B cell (primary cell): ENCODE measurements at regions not wholly inside any gene's neighbourhood (a gene's known extent, or its start where the extent isn't known, plus 50 kb on each side); places are given as distances from the start of the nearest gene placed in this dataset.

Experiments used
- ATAC-seq: fragments of 200-7000 bp; cut with Tn5 transposase; one replicate; pipeline ENCODE4 v1.10.0; 2021; ENCODE audit warnings: low read depth, mild to moderate bottlenecking, moderate number of reproducible peaks, moderate library complexity
- CTCF ChIA-PET: fragments of 350-600 bp; sonication (Branson Sonifier 250); formaldehyde crosslinking; loops from one replicate; lab custom pipeline; 2021; ENCODE audit warnings: antibody characterized with exemption, inconsistent platforms; lab: Charles Lee
- POLR2A ChIA-PET: fragments of 350-600 bp; sonication (Branson Sonifier 250); formaldehyde crosslinking; loops from one replicate; lab custom pipeline; 2021; ENCODE audit warnings: antibody characterized with exemption; lab: Charles Lee
- DNase-seq: peaks from one replicate; pipeline ENCODE4 v3.0.0; 2013
- H2AFZ ChIP-seq: 2 replicates; pipeline ENCODE4 v1.6.1; 2012; ENCODE audit warnings: mild to moderate bottlenecking, low read depth, low read length; ENCODE audit not compliant: insufficient read depth, poor library complexity, severe bottlenecking
- H3K27ac ChIP-seq, 2 donors: 1 replicate in 1 of 2; 2 replicates in 1 of 2; pipeline ENCODE4 v1.5.1; 2012 to 2013; ENCODE audit warnings: low read length in 2 of 2, mild to moderate bottlenecking in 2 of 2, moderate library complexity in 1 of 2
- H3K27me3 ChIP-seq, 4 experiments: fragments of 200-600 bp in 1 of 4; sonication (generic) in 1 of 4; replicated peaks in 1 of 4; 1 replicate in 2 of 4; 2 replicates in 2 of 4; pipeline versions ENCODE4 v1.6.1 to v1.7.0; 2013 to 2016; ENCODE audit warnings: low read length in 3 of 4, mild to moderate bottlenecking in 2 of 4, mixed read lengths in 1 of 4, moderate library complexity in 1 of 4; ENCODE audit not compliant: insufficient read depth in 4 of 4, control insufficient read depth in 3 of 4; ENCODE audit errors: control extremely low read depth in 1 of 4
- H3K36me3 ChIP-seq, 2 experiments: replicated peaks in 1 of 2; 1 replicate in 1 of 2; 2 replicates in 1 of 2; pipeline versions ENCODE4 v1.6.1 to v1.7.1; 2013; ENCODE audit warnings: low read length in 1 of 2; ENCODE audit not compliant: insufficient read depth in 2 of 2, control insufficient read depth in 1 of 2; ENCODE audit errors: control extremely low read depth in 1 of 2, extremely low read depth in 1 of 2
- H3K4me1 ChIP-seq, 2 donors: fragments of 200-600 bp in 1 of 2; sonication (generic) in 1 of 2; 1 replicate in 1 of 2; 2 replicates in 1 of 2; pipeline versions ENCODE4 v1.5.1 to v1.6.1; 2013 to 2017; ENCODE audit warnings: low read length in 2 of 2; ENCODE audit not compliant: control insufficient read depth in 2 of 2, insufficient read depth in 2 of 2
- H3K4me2 ChIP-seq: replicated peaks from 2 replicates; pipeline ENCODE3; 2012; ENCODE audit warnings: mild to moderate bottlenecking, low read depth, low read length; ENCODE audit not compliant: poor library complexity, severe bottlenecking
- H3K4me3 ChIP-seq, 5 experiments: fragments of 200-600 bp in 1 of 5; sonication (generic) in 1 of 5; 1 replicate in 3 of 5; 2 replicates in 2 of 5; pipeline versions ENCODE4 v1.5.1 to v1.7.0; 2011 to 2016; ENCODE audit warnings: low read length in 4 of 5, mild to moderate bottlenecking in 4 of 5, low read depth in 2 of 5, control low read depth in 1 of 5, moderate library complexity in 1 of 5; ENCODE audit not compliant: insufficient read depth in 1 of 5; ENCODE audit errors: control extremely low read depth in 1 of 5, extremely low read depth in 1 of 5
- H3K79me2 ChIP-seq: fragments of 200-600 bp; sonication (generic); one replicate; pipeline ENCODE4 v1.6.0; 2016; ENCODE audit warnings: low read length; ENCODE audit not compliant: control insufficient read depth, insufficient read depth
- H3K9ac ChIP-seq: fragments of 200-600 bp; sonication (generic); 2 replicates; pipeline ENCODE4 v1.6.1; 2017; ENCODE audit warnings: mild to moderate bottlenecking, low read length, moderate library complexity
- H3K9me3 ChIP-seq, 3 donors: one replicate each; pipeline versions ENCODE4 v1.6.1 to v1.7.1; 2013; ENCODE audit warnings: low read length in 2 of 3; ENCODE audit not compliant: control insufficient read depth in 2 of 3, insufficient read depth in 1 of 3; ENCODE audit errors: control extremely low read depth in 1 of 3
- H4K20me1 ChIP-seq: 2 replicates; pipeline ENCODE4 v1.6.0; 2012; ENCODE audit warnings: mild to moderate bottlenecking, low read length; ENCODE audit not compliant: insufficient read depth, control insufficient read depth, poor library complexity, severe bottlenecking
- H3K27ac Mint-ChIP-seq: one replicate; pipeline ENCODE4 v1.8.0; 2021; ENCODE audit warnings: mixed read lengths
- H3K27me3 Mint-ChIP-seq: one replicate; pipeline ENCODE4 v1.8.0; 2021; ENCODE audit warnings: mixed read lengths
- H3K4me1 Mint-ChIP-seq: one replicate; pipeline ENCODE4 v1.8.0; 2021; ENCODE audit warnings: mixed read lengths
- H3K4me3 Mint-ChIP-seq: one replicate; pipeline ENCODE4 v1.8.0; 2021; ENCODE audit warnings: mixed read lengths
- H3K9me3 Mint-ChIP-seq: one replicate; pipeline ENCODE4 v1.8.0; 2022; ENCODE audit warnings: mixed read lengths; ENCODE audit not compliant: insufficient read depth
- EZH2 ChIP-seq: IDR thresholded peaks from 2 replicates; pipeline ENCODE4 v1.6.1; 2012; ENCODE audit warnings: borderline replicate concordance, low read depth, mild to moderate bottlenecking, moderate library complexity, low read length; ENCODE audit not compliant: insufficient read depth, poor library complexity, severe bottlenecking
- WGBS: methylation state at CpG from one replicate; pipeline ENCODE4 v1.1.5; 2013; ENCODE audit warnings: missing lambda C conversion rate; ENCODE audit not compliant: insufficient coverage; 5-methylcytosine and 5-hydroxymethylcytosine counted together
- intact Hi-C: fragments of 100-400 bp; cut with micrococcal nuclease; formaldehyde crosslinking; loops from one replicate; pipeline ENCODE4 v1.10.0; 2022
- TF ChIP-seq, protein P1 (sequence below): fragments of 200-600 bp; IDR thresholded peaks from one replicate; pipeline ENCODE4 v1.8.0; 2022; ENCODE audit warnings: antibody characterized with exemption, mild to moderate bottlenecking

DNA sequence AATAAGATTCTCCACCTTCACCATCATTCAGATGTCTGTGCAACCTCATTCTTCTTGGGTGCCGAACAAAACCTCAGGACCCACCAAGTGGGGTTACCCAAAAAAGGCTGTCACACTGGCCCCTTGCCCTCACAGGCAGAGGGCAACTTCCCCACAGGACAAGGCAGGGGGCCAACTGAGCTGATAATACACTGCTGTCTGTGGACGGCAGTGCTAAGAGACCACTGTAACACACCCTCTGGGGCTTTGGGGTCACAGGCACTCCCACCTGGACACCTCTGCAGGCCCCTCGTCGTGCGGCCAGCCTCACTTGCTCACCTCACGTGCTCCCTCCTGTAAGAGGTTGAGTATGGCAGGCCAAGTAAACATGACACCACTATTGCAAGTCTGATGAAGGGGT, 515.8 kb upstream of the COX7C start:
- Histone ChIP-seq H3K4me1 (no peaks in the 10 kb centered on the region), H4K20me1 (no peaks in the 10 kb centered on the region), H3K79me2 (no peaks in the 10 kb centered on the region), H2AFZ (no peak overlapping the region), H3K36me3 (no peaks in the 10 kb centered on the region), H3K9me3 (no peaks in the 10 kb centered on the region), H3K4me3 (no peak overlapping the region), H3K27ac (no peak overlapping the region), H3K9ac (no peak overlapping the region), H3K27me3 (no peaks in the 10 kb centered on the region), H3K4me2 (no peak overlapping the region)
- no peaks in the 10 kb centered on the region for H3K9me3 Mint-ChIP-seq
- ChIA-PET CTCF (no interaction called here), POLR2A (no interaction called here)
- no peak for TF ChIP-seq EZH2
- TF ChIP-seq, protein P1, sequence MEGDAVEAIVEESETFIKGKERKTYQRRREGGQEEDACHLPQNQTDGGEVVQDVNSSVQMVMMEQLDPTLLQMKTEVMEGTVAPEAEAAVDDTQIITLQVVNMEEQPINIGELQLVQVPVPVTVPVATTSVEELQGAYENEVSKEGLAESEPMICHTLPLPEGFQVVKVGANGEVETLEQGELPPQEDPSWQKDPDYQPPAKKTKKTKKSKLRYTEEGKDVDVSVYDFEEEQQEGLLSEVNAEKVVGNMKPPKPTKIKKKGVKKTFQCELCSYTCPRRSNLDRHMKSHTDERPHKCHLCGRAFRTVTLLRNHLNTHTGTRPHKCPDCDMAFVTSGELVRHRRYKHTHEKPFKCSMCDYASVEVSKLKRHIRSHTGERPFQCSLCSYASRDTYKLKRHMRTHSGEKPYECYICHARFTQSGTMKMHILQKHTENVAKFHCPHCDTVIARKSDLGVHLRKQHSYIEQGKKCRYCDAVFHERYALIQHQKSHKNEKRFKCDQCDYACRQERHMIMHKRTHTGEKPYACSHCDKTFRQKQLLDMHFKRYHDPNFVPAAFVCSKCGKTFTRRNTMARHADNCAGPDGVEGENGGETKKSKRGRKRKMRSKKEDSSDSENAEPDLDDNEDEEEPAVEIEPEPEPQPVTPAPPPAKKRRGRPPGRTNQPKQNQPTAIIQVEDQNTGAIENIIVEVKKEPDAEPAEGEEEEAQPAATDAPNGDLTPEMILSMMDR: no peak
- ATAC-seq (no peak), DNase-seq (no peak)
- intact Hi-C loops: no loop called here
- H3K4me1 Mint-ChIP-seq: no peaks in the 10 kb centered on the region
- no peak overlapping the region for H3K4me3 Mint-ChIP-seq
- no peaks in the 10 kb centered on the region for H3K27me3 Mint-ChIP-seq
- H3K27ac Mint-ChIP-seq: no peak overlapping the region
- 89% methylated on average over 2 of the region's 6 CpGs for WGBS

DNA sequence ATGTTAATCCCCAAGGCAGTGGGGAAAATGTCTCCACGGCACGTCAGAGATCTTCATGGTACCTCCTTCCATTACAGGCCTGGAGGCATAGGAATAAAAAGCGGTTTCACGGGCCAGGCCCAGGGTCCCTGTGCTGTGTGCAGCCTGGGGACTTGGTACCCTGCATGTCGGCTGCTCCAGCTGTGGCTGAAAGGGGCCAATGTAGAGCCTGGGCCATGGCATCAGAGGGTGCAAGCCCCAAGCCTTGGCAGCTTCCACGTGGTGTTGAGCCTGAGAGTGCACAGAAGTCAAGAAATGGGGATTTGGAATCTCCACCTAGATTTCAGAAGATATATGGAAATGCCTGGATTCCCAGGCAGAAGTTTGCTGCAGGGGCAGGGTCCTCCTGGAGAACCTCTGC, 508.9 kb upstream of the COX7C start:
- no peak overlapping the region for H3K9ac ChIP-seq
- H3K4me3 ChIP-seq: no peak overlapping the region
- H3K4me2 ChIP-seq: no peak overlapping the region
- H3K4me1 ChIP-seq: no peaks in the 10 kb centered on the region
- H3K9me3 ChIP-seq: peaks cover 0 to 7% (median 0%) of the 10 kb centered on the region in 3 donors
- no peak overlapping the region for H2AFZ ChIP-seq
- no peaks in the 10 kb centered on the region for H3K27me3 Mint-ChIP-seq
- TF ChIP-seq, protein P1: no peak
- no peak for TF ChIP-seq EZH2
- H4K20me1 ChIP-seq: no peaks in the 10 kb centered on the region
- H3K36me3 ChIP-seq: no peaks in the 10 kb centered on the region
- ChIA-PET POLR2A (no interaction called here), CTCF (no interaction called here)
- H3K27ac Mint-ChIP-seq: no peak overlapping the region
- no peak for ATAC-seq
- H3K27me3 ChIP-seq: no peaks in the 10 kb centered on the region
- H3K9me3 Mint-ChIP-seq: peaks cover 10% of the 10 kb centered on the region
- intact Hi-C loops: no loop called here
- H3K4me1 Mint-ChIP-seq: no peaks in the 10 kb centered on the region
- DNase-seq: no peak
- H3K27ac ChIP-seq: no peak overlapping the region
- 84% methylated on average over 6 of the region's 6 CpGs for WGBS
- no peak overlapping the region for H3K4me3 Mint-ChIP-seq
- no peaks in the 10 kb centered on the region for H3K79me2 ChIP-seq
